Suprapubic skin (tissue), 3 donors: ENCODE measurements at regions not wholly inside any gene's neighbourhood (a gene's known extent, or its start where the extent isn't known, plus 50 kb on each side); places are given as distances from the start of the nearest gene placed in this dataset.

Experiments
- EP300 ChIP-seq: sonication (generic); formaldehyde crosslinking; IDR thresholded peaks from one replicate; pipeline ENCODE4 v1.6.1; 2017; ENCODE audit warnings: antibody characterized with exemption
- TF ChIP-seq, protein P1 (sequence below), 2 donors: fragments of 200-600 bp in 1 of 2; fragments of 450-650 bp in 1 of 2; sonication (generic) in 1 of 2; IDR thresholded peaks; one replicate each; pipeline ENCODE4 v1.5.1; 2016 to 2019; ENCODE audit warnings: antibody characterized with exemption in 2 of 2, mild to moderate bottlenecking in 1 of 2, moderate library complexity in 1 of 2

DNA sequence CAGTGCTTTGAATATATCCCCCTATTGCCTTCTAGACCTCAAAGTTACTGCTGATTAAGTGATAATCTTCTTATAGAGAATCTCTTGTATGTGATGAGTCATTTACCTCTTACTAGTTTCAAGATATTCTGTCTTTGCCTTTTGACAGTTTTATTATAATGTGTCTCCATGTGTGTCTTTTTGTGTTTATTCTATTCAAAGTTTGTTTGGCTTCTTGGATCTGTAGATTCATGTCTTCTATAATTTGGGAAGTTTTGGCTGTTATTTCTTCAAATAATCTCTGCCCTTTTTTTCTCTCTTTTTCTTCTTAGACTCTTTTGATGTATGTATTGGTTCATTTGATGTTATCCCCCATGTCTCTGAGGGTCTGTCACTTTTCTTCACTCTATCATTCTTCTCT lies 915.7 kb upstream of the GRIA3 start:
- TF ChIP-seq, protein P1, sequence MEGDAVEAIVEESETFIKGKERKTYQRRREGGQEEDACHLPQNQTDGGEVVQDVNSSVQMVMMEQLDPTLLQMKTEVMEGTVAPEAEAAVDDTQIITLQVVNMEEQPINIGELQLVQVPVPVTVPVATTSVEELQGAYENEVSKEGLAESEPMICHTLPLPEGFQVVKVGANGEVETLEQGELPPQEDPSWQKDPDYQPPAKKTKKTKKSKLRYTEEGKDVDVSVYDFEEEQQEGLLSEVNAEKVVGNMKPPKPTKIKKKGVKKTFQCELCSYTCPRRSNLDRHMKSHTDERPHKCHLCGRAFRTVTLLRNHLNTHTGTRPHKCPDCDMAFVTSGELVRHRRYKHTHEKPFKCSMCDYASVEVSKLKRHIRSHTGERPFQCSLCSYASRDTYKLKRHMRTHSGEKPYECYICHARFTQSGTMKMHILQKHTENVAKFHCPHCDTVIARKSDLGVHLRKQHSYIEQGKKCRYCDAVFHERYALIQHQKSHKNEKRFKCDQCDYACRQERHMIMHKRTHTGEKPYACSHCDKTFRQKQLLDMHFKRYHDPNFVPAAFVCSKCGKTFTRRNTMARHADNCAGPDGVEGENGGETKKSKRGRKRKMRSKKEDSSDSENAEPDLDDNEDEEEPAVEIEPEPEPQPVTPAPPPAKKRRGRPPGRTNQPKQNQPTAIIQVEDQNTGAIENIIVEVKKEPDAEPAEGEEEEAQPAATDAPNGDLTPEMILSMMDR (IDR thresholded peaks at IDR 0.05), result no peak
- no peak for TF ChIP-seq EP300
